ENCODE measurements at regions not wholly inside any gene's neighbourhood (a gene's known extent, or its start where the extent isn't known, plus 50 kb on each side); places are given as distances from the start of the nearest gene placed in this dataset.

DNA sequence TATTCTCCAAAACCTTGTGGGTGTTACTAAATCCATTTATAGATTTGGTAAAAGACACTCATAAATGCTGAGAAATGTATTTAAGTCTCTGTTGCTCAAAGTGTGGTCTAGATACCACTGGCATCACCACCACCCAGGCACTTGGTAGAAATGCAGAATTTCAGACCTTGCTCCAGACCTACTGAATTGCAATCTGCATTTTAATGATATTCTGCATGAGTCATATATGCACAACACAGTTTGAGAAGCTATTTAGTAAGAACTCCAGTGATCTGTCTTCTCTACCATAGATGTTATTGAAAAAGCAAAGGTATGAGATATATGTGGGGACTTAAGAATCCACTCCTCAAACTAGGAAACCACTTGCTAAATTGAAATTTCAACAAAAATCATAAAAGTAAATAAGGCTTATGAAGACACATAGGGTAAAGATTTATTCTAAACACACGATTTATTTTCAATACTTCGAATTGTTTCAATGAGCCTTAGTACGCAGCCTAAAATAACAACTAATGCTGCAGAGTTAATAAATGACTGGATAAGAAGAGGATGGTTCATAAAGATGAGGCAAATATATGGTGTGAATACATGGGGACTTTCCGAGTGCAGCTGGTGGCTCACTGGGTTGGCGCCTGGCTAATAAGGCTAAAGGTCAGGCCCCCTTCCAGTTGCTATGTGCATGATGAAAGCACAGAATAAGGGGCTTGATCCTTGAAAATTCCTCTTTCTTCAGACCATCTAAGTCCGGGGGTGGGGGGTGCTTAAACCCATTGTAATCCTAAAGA is 813.3 kb downstream of the NR2F2 start:
- Histone ChIP-seq H3K4me3 (no peak overlapping the region), H3K4me1 (ENCODE audit: low read depth) (peaks cover 14% of the 10 kb centered on the region), H3K9me3 (ENCODE audit: low read depth) (no peaks in the 10 kb centered on the region), H3K36me3 (no peaks in the 10 kb centered on the region), H3K27ac (no peak overlapping the region), H3K27me3 (no peaks in the 10 kb centered on the region)
- no peak for DNase-seq (ENCODE audit: low read depth in 1 of 2, low spot score in 1 of 2)
- no peak for TF ChIP-seq CTCF (IDR thresholded peaks at IDR 0.05; ENCODE audit: low read depth, low read length)

DNA sequence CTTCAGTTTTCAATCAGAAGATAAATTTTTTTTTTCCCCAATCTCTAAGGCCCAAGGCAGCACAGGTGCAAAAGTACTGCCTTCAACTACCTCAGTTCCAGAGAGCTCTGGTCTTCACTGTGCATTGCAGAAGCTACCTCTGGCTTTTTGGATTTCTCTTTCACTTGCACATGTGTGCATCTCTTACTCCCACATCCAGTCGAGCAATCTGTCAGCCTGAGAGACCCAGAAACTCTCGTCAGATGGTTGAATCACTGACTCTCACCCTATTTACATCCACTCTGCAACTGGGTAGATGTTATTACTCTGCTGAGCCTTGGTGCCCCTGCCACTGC is 813.8 kb downstream of the NR2F2 start:
- Histone ChIP-seq H3K27me3 (no peaks in the 10 kb centered on the region), H3K4me3 (no peak overlapping the region), H3K27ac (no peak overlapping the region), H3K9me3 (ENCODE audit: low read depth) (no peaks in the 10 kb centered on the region), H3K4me1 (ENCODE audit: low read depth) (peaks cover 14% of the 10 kb centered on the region), H3K36me3 (no peaks in the 10 kb centered on the region)
- no peak for TF ChIP-seq CTCF (IDR thresholded peaks at IDR 0.05; ENCODE audit: low read depth, low read length)
- no peak for DNase-seq (ENCODE audit: low read depth in 1 of 2, low spot score in 1 of 2)

DNA sequence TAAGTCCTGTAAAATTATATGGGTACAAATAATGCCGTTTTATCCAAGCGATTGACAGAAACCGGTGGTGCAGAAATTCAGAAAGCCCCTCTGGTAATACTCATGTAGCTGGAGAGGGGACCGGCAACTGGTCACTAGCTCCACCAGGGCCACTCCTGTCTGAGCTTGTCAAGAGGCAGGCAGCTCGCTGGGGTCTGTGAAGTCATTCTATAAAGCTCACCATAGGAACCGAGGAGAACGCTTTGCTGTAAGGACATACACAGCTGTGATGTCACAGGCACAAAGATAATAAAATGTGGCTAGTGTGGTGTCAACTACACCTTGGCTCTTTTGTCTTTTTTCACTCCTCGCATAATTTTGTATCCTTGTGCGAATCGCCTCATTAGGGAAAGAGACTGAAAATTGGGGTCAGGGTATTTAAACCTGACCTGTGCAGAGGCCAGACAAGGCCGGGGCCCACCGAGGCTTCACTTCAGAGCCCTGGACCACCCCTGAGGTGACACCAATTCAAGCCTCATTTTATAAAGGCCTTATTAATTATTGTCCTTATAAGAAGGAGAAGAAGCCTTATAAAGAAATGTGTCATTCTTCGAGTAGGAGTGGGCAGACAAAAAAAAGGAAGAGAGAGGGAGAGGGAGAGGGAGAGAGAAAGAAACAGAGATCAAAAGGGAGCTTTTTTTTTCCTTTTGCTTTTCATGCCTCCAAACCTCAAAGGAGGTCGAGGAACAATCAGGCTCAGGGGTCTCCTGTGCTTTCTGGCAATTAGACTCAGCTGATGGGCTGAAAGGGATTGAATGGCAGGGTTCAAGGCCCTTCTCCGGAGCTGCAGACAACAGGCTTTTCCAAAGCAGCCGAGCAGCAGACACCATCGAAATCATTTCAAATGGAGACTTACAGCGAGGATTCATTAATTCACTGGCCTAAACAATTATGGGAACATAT is 813.3 kb upstream of the ARRDC4 start:
- H3K27me3 ChIP-seq = no peaks in the 10 kb centered on the region

GRCh38 chr15:97153356-97153965 is 807.0 kb upstream of the ARRDC4 start:
- no peaks in the 10 kb centered on the region for H3K9me3 ChIP-seq (ENCODE audit: low read depth)
- DNase-seq (ENCODE audit: low read depth in 1 of 2, low spot score in 1 of 2) = no peak
- H3K27me3 ChIP-seq = no peaks in the 10 kb centered on the region
- H3K27ac ChIP-seq = no peak overlapping the region
- H3K36me3 ChIP-seq = no peaks in the 10 kb centered on the region
- H3K4me3 ChIP-seq = no peak overlapping the region
- no peaks in the 10 kb centered on the region for H3K4me1 ChIP-seq (ENCODE audit: low read depth)
- TF ChIP-seq CTCF (IDR thresholded peaks at IDR 0.05; ENCODE audit: low read depth, low read length) = no peak

More for the DNA sequence above, 813.3 kb upstream of the ARRDC4 start:
- no peaks in the 10 kb centered on the region for H3K4me1 ChIP-seq (ENCODE audit: low read depth)
- peak in 1 of 2 donors; percentile 14 for DNase-seq (ENCODE audit: low read depth in 1 of 2, low spot score in 1 of 2)
- H3K4me3 ChIP-seq = no peak overlapping the region
- no peak overlapping the region for H3K27ac ChIP-seq
- H3K36me3 ChIP-seq = no peaks in the 10 kb centered on the region
- TF ChIP-seq CTCF (IDR thresholded peaks at IDR 0.05; ENCODE audit: low read depth, low read length) = no peak
- H3K9me3 ChIP-seq (ENCODE audit: low read depth) = no peaks in the 10 kb centered on the region

DNA sequence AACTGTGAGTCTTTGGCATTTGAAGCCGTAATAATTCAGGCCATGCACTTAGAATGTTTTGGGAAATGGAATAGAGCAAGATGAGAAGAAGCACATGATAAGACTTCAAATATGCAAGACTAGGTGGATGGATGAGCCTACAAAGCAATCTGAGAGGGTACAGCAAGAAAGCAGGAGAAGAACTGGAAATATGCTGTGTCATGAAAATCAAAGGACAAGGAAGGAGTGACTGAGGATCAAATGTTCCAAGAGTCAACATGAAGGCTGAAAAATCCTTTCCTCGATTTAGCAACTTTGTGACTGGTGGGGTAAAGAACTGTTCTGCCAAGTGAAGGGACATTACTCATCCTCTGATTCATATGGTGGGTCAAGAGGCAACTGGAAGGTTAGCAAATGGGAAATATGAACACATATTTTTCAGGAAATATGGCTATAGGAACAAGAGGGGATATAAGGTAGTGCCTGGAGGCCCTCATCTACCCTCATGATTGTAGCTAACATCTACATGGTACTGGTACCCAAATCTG is 803.7 kb upstream of the ARRDC4 start:
- no peaks in the 10 kb centered on the region for H3K36me3 ChIP-seq
- H3K9me3 ChIP-seq (ENCODE audit: low read depth) = no peaks in the 10 kb centered on the region
- TF ChIP-seq CTCF (IDR thresholded peaks at IDR 0.05; ENCODE audit: low read depth, low read length) = no peak
- H3K27me3 ChIP-seq = no peaks in the 10 kb centered on the region
- H3K4me1 ChIP-seq (ENCODE audit: low read depth) = no peaks in the 10 kb centered on the region
- H3K27ac ChIP-seq = no peak overlapping the region
- DNase-seq (ENCODE audit: low read depth in 1 of 2, low spot score in 1 of 2) = no peak
- no peak overlapping the region for H3K4me3 ChIP-seq
